GM12891 (cell line): ENCODE measurements at regions not wholly inside any gene's neighbourhood (a gene's known extent, or its start where the extent isn't known, plus 50 kb on each side); places are given as distances from the start of the nearest gene placed in this dataset.

Experiments
- DNase-seq: peaks from one replicate; pipeline ENCODE4 v3.0.0; 2011; ENCODE audit warnings: low spot score; ENCODE audit not compliant: insufficient read length
- FAIRE-seq: peaks from 2 replicates; lab custom pipeline; 2011; peaks lifted over from hg19 to GRCh38; lab: Jason Lieb, UNC
- PAX5 ChIP-seq: IDR thresholded peaks from 2 replicates; pipeline ENCODE4 v1.6.1; 2011; ENCODE audit warnings: low read length, moderate library complexity, mild to moderate bottlenecking; ENCODE audit not compliant: insufficient read depth, severe bottlenecking
- POLR2A ChIP-seq: IDR thresholded peaks from 2 replicates; pipeline ENCODE4 v1.6.1; 2011; ENCODE audit warnings: low read depth, low read length, control low read depth
- POLR2AphosphoS5 ChIP-seq: IDR thresholded peaks from 2 replicates; pipeline ENCODE4 v1.6.1; 2011; ENCODE audit warnings: low read depth, low read length, control low read depth
- POU2F2 ChIP-seq: IDR thresholded peaks from 2 replicates; pipeline ENCODE4 v1.6.1; 2011; ENCODE audit warnings: low read depth, mild to moderate bottlenecking, control low read depth, low read length, moderate library complexity
- SPI1 ChIP-seq: IDR thresholded peaks from 2 replicates; pipeline ENCODE4 v1.6.1; 2011; ENCODE audit warnings: low read depth, low read length, control low read depth
- TAF1 ChIP-seq: IDR thresholded peaks from 2 replicates; pipeline ENCODE4 v1.6.1; 2011; ENCODE audit warnings: low read depth, low read length, control low read depth

DNA sequence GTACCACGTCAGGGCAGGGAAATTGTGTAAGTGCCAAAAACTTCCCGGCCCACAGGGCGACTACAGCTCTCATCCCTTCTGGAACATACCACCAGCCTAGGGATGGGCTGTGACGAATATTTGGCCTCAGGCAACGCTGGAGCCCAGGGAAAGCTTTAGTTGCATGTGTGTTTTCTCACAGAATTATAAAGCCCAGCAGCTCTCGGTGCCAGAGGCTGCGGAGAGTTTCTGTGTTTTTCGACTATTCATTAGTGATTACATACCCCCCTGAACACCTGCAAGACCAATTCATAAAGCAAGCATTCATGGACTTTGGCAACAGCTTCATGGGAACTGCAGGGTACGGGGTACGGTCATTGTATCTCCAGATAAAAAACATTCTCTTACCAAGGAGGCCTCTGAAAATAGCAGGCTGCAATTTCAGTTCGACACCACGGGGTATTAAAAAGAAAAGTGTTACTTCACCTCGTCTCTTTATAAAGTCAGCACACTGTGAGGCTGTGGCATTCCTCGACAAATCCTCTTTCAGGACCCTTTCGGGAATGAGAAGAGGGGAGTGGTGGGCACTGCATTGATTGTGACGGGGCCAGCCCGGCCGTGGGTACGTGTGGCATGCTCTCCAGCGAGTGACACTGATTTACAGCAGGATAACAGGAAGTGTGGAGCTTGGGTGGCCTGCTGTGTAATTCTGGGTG is 243.6 kb upstream of the SORL1-AS1 start:
- FAIRE-seq, result no peak
- DNase-seq, result no peak
- TF ChIP-seq SPI1 (no peak), PAX5 (no peak), POLR2AphosphoS5 (no peak), POLR2A (no peak), TAF1 (no peak)

DNA sequence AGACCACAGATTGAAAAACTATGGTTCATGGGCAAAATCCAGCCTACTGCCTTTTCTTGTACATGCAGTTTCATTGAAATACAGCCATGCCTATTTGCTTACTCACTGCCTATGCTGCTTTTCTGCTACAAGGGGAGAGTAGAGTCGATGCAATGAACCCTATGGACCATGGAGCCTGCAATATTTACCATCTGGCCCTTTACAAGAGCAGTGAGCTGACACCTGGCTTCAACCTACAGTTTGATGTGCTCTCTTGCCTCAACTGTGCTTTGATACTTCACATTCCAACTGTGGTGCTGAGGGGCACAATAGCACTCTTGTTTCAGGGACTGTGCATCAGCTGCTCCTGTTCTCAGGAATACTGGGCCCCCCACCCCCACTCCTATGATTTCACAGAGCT is 239.5 kb upstream of the SORL1-AS1 start:
- TF ChIP-seq POLR2AphosphoS5 (no peak), POU2F2 (no peak), PAX5 (no peak), SPI1 (no peak), TAF1 (no peak), POLR2A (no peak)
- FAIRE-seq, result no peak
- no peak for DNase-seq

DNA sequence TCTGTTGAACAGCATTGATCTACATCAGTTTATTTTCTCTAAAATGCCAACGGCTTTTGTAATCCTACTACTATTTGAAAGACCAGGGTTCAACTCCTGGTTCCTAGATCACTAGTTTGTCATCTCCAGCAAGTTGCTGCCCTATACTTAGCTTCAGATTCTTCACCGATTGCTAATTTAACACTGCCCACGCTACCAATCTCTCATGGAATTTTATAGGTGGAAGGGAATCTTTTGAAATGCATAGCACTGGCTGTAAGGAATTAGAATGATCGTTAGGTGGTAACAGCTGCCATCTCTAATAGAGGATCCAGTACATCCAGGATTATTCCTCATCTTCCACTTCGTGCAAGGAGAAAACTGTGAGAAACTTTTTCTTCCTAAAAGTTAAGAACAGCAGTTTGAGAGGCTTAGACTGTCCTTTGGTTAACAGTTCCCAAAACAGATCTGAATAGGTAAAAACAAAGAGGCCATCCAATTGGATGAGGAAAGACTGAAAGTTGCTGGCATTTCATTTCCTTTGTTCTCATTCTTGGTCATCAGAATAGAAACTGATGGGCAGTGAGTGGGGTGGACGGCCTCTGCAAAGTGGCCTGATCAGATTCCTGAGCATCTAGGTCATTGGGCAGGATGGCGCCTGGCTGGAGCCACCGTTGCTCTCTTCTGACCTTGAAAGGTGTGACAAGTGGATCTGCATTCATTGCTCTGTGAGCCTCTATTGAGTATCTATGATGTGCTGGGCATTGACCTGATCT is 236.3 kb upstream of the SORL1-AS1 start:
- no peak for TF ChIP-seq POLR2A
- no peak for TF ChIP-seq TAF1
- TF ChIP-seq PAX5, result no peak
- no peak for TF ChIP-seq SPI1
- TF ChIP-seq POU2F2, result no peak
- TF ChIP-seq POLR2AphosphoS5, result no peak
- no peak for FAIRE-seq
- no peak for DNase-seq

DNA sequence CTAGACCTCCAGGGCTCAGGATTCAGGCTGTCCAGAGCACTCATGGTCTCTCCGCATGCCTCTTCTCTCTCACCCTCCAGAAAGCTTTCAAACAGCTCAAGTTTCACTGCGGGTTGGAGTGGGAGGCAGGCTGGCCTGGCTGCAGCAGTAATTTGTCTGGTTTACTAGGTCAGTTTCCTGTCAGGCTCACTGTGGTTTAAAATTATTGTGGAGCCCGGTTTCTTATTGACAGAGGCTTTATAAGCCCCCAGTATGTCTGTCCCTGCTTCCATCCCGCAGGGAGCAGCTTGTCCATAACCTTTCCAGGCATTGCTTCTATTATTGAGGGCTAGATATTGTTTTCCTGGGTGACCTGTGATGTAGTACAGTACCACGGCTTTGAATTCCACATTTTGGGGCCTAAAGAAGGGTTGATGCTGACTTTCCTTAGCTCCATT is 235.3 kb upstream of the SORL1-AS1 start:
- TF ChIP-seq TAF1, result no peak
- no peak for TF ChIP-seq POLR2A
- DNase-seq (no peak), FAIRE-seq (no peak)

DNA sequence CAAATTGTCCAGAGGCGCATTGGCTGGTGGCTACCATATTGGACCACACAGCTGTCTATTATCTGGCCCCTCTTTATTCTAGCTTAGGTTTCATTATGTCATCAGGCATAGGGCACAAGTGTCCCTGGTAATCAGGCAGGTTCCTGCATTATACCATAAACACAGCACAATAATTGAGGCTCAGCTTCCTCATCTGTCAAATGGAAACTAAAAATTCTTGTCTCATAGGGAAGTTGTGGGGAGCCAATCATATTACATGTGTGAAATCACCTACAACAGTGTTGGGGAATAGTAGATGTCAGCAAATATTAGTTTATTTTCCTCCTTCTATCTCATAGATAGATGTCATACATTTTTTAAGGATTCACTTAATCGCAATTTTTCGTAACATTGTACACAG is 231.0 kb upstream of the SORL1-AS1 start:
- no peak for TF ChIP-seq SPI1
- no peak for TF ChIP-seq POU2F2
- TF ChIP-seq TAF1, result no peak
- TF ChIP-seq POLR2AphosphoS5, result no peak
- no peak for TF ChIP-seq PAX5
- TF ChIP-seq POLR2A, result no peak
- no peak for FAIRE-seq
- no peak for DNase-seq
